ENCODE measurements at regions not wholly inside any gene's neighbourhood (a gene's known extent, or its start where the extent isn't known, plus 50 kb on each side); places are given as distances from the start of the nearest gene placed in this dataset.

DNA sequence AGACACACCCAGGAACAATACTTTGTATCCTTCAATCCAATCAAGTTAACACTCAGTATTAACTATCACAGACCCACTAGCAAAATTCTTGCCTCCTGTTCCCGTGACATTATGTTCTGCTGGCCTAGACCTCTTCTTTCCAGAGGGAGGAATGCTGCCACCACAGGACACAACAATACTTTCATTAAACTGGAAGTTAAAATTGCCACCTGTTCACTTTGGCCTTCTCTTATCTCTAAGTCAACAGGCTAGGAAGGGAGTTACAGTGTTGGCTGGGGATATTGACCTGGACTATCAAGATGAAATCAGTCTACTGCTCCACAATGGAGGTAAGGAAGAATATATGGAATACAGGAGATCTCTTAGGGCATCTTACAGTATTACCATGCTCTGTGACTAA, 1000.4 kb upstream of the GBE1 start:
- Mint-ChIP-seq H3K4me3 (no peak overlapping the region), H3K9me3 (no peaks in the 10 kb centered on the region), H3K27me3 (no peaks in the 10 kb centered on the region), H3K36me3 (ENCODE audit: low read depth) (no peaks in the 10 kb centered on the region), H3K27ac (no peak overlapping the region), H3K4me1 (no peaks in the 10 kb centered on the region)
- DNase-seq (no peak), ATAC-seq (ENCODE audit: low read depth) (no peak)
- TF ChIP-seq, protein P1, sequence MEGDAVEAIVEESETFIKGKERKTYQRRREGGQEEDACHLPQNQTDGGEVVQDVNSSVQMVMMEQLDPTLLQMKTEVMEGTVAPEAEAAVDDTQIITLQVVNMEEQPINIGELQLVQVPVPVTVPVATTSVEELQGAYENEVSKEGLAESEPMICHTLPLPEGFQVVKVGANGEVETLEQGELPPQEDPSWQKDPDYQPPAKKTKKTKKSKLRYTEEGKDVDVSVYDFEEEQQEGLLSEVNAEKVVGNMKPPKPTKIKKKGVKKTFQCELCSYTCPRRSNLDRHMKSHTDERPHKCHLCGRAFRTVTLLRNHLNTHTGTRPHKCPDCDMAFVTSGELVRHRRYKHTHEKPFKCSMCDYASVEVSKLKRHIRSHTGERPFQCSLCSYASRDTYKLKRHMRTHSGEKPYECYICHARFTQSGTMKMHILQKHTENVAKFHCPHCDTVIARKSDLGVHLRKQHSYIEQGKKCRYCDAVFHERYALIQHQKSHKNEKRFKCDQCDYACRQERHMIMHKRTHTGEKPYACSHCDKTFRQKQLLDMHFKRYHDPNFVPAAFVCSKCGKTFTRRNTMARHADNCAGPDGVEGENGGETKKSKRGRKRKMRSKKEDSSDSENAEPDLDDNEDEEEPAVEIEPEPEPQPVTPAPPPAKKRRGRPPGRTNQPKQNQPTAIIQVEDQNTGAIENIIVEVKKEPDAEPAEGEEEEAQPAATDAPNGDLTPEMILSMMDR (IDR thresholded peaks at IDR 0.05) = no peak
- ChIA-PET POLR2A (no interaction called here), CTCF (no interaction called here)
- intact Hi-C loops (cut with micrococcal nuclease) = no loop called here

DNA sequence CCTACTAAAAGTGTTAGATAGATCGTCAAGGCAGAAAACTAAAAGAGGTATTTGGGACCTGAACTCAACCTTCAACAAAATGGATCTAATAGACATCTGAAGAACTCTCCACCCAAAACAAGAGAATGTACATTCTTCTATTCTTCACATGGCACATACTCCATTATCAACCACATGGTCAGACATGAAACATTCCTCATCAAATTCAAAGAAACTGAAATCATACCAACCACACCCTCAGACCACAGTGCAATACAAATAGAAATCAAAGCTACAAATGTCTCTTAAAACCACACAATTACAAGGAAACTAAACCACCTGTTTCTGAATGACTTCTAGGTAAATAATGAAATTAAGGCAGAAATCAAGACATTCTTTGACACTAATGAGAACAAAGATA, 984.1 kb upstream of the GBE1 start:
- H3K4me1 Mint-ChIP-seq = no peaks in the 10 kb centered on the region
- TF ChIP-seq, protein P1 (IDR thresholded peaks at IDR 0.05) = no peak
- peaks cover 14% of the 10 kb centered on the region for H3K9me3 Mint-ChIP-seq
- no peaks in the 10 kb centered on the region for H3K36me3 Mint-ChIP-seq (ENCODE audit: low read depth)
- ATAC-seq (ENCODE audit: low read depth) (no peak), DNase-seq (no peak)
- intact Hi-C loops (cut with micrococcal nuclease) = no loop called here
- POLR2A ChIA-PET = no interaction called here
- no peaks in the 10 kb centered on the region for H3K27me3 Mint-ChIP-seq
- H3K27ac Mint-ChIP-seq = no peak overlapping the region
- H3K4me3 Mint-ChIP-seq = no peak overlapping the region
- CTCF ChIA-PET = no interaction called here

DNA sequence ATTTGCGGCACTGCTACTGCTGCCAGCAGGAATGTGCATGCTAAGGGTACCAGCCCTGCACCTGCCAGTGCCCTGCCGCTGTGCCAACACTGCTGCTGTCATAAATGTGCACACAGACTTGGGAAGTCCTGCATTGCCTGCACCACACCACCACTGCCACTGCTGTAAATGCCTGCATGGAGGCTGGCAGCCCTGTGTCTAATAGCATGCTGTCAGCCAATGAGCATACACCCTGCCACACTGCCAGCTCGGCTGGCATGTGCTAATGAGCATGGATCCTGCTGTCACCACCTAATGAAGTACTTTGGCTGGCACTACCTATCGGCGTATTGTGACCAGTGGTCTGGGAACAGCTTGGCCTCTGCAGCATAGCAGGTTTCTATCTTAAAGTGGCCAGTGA, 981.8 kb upstream of the GBE1 start:
- CTCF ChIA-PET = no interaction called here
- H3K4me1 Mint-ChIP-seq = no peaks in the 10 kb centered on the region
- H3K27ac Mint-ChIP-seq = no peak overlapping the region
- intact Hi-C loops (cut with micrococcal nuclease) = no loop called here
- DNase-seq = no peak
- H3K9me3 Mint-ChIP-seq = peaks cover 14% of the 10 kb centered on the region
- no peaks in the 10 kb centered on the region for H3K27me3 Mint-ChIP-seq
- ATAC-seq (ENCODE audit: low read depth) = no peak
- POLR2A ChIA-PET = no interaction called here
- H3K4me3 Mint-ChIP-seq = no peak overlapping the region
- no peaks in the 10 kb centered on the region for H3K36me3 Mint-ChIP-seq (ENCODE audit: low read depth)
- TF ChIP-seq, protein P1 (IDR thresholded peaks at IDR 0.05) = no peak

DNA sequence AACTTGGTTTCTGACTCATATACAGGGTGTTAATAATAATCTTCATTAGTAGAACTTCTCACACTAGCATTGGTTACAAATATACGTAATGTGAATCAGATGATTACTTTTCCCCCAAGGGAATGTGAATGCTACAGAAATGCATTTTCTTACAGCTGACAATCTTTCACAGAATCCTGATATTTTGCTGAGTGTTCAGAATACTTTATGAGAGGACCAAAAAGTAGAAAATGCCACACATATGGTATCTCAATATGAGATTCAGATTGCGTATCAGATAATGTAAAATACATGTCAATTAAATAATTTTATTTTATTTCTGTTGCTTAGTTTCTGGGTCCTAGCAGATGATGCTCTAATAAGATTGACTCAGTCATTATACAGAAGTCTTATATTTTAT, 979.9 kb upstream of the GBE1 start:
- ATAC-seq (ENCODE audit: low read depth) (no peak), DNase-seq (no peak)
- H3K27me3 Mint-ChIP-seq = no peaks in the 10 kb centered on the region
- H3K27ac Mint-ChIP-seq = no peak overlapping the region
- H3K9me3 Mint-ChIP-seq = peaks cover 11% of the 10 kb centered on the region
- ChIA-PET CTCF (no interaction called here), POLR2A (no interaction called here)
- H3K4me1 Mint-ChIP-seq = no peaks in the 10 kb centered on the region
- TF ChIP-seq, protein P1 (IDR thresholded peaks at IDR 0.05) = no peak
- no peak overlapping the region for H3K4me3 Mint-ChIP-seq
- intact Hi-C loops (cut with micrococcal nuclease) = no loop called here
- H3K36me3 Mint-ChIP-seq (ENCODE audit: low read depth) = no peaks in the 10 kb centered on the region

DNA sequence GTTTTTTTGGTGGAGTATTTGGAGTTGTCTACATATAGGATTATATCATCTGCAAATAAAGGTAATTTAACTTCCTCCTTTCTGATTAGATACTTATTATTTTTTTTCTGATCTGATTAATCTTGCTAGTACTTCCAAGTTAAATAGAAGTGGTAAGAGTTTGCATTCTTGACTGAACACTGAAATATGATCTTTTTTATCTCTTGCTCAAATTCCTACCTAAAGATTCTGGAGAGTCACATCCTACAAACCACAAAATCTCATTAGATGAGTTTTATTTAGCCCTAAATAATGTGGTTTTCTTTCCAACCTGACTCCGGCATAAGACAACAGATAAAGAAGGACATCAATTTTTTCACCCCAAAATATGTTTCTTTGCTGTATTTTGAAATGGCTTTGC, 977.9 kb upstream of the GBE1 start:
- TF ChIP-seq, protein P1 (IDR thresholded peaks at IDR 0.05) = no peak
- peaks cover 4% of the 10 kb centered on the region for H3K9me3 Mint-ChIP-seq
- intact Hi-C loops (cut with micrococcal nuclease) = no loop called here

More for the DNA sequence above, 977.9 kb upstream of the GBE1 start:
- DNase-seq (no peak), ATAC-seq (ENCODE audit: low read depth) (no peak)
- POLR2A ChIA-PET = no interaction called here
- H3K36me3 Mint-ChIP-seq (ENCODE audit: low read depth) = no peaks in the 10 kb centered on the region
- H3K27ac Mint-ChIP-seq = no peak overlapping the region
- no peaks in the 10 kb centered on the region for H3K4me1 Mint-ChIP-seq
- CTCF ChIA-PET = no interaction called here
- H3K4me3 Mint-ChIP-seq = no peak overlapping the region
- no peaks in the 10 kb centered on the region for H3K27me3 Mint-ChIP-seq

Data from activated B cell treated with CpG ODN at 0.5 μM for 24 hours (primary cell).